Progenitor cell of endocrine pancreas (in vitro differentiated cells): ENCODE measurements at regions not wholly inside any gene's neighbourhood (a gene's known extent, or its start where the extent isn't known, plus 50 kb on each side); places are given as distances from the start of the nearest gene placed in this dataset.

Experiments
- DNase-seq: peaks from one replicate; pipeline ENCODE4 v3.0.0; 2021; ENCODE audit warnings: low spot score; ENCODE audit not compliant: unreplicated experiment
- H3K27ac Mint-ChIP-seq: 2 replicates; pipeline ENCODE4 v1.8.0; 2021; ENCODE audit warnings: mild to moderate bottlenecking, moderate library complexity, mixed read lengths
- H3K27me3 Mint-ChIP-seq: 2 replicates; pipeline ENCODE4 v1.8.0; 2021; ENCODE audit warnings: mixed read lengths
- H3K36me3 Mint-ChIP-seq: 2 replicates; pipeline ENCODE4 v1.8.0; 2022; ENCODE audit warnings: mixed read lengths; ENCODE audit not compliant: insufficient read depth
- H3K4me1 Mint-ChIP-seq: 2 replicates; pipeline ENCODE4 v1.8.0; 2021; ENCODE audit warnings: low read depth, mixed read lengths
- H3K4me3 Mint-ChIP-seq: 2 replicates; pipeline ENCODE4 v1.8.0; 2021; ENCODE audit warnings: low read depth, mild to moderate bottlenecking, moderate library complexity, mixed read lengths
- H3K9me3 Mint-ChIP-seq: 2 replicates; pipeline ENCODE4 v1.8.0; 2021; ENCODE audit warnings: low read depth, mixed read lengths
- CTCF ChIP-seq: fragments of 200-600 bp; sonication (generic); IDR thresholded peaks from one replicate; pipeline ENCODE4 v1.5.0; 2021; ENCODE audit warnings: antibody characterized with exemption, mild to moderate bottlenecking; ENCODE audit not compliant: unreplicated experiment

GRCh38 chr11:25602959-25603358, 729.0 kb upstream of the ANO3 start:
- H3K27ac Mint-ChIP-seq: no peak overlapping the region
- H3K4me3 Mint-ChIP-seq: no peak overlapping the region
- TF ChIP-seq CTCF: no peak
- no peaks in the 10 kb centered on the region for H3K4me1 Mint-ChIP-seq
- no peak for DNase-seq
- no peaks in the 10 kb centered on the region for H3K27me3 Mint-ChIP-seq
- peaks cover 26% of the 10 kb centered on the region for H3K9me3 Mint-ChIP-seq
- peaks cover 1% of the 10 kb centered on the region for H3K36me3 Mint-ChIP-seq

GRCh38 chr11:25612806-25613205, 719.1 kb upstream of the ANO3 start:
- Mint-ChIP-seq H3K9me3 (peaks cover 18% of the 10 kb centered on the region), H3K27ac (no peak overlapping the region), H3K27me3 (no peaks in the 10 kb centered on the region), H3K4me3 (no peak overlapping the region), H3K36me3 (no peaks in the 10 kb centered on the region), H3K4me1 (no peaks in the 10 kb centered on the region)
- no peak for TF ChIP-seq CTCF
- no peak for DNase-seq

- H3K27ac Mint-ChIP-seq: no peak overlapping the region
These were observed 718.5 kb upstream of the ANO3 start for GRCh38 chr11:25613451-25613850.

GRCh38 chr11:25613865-25614264, 718.1 kb upstream of the ANO3 start:
- H3K9me3 Mint-ChIP-seq: peaks cover 13% of the 10 kb centered on the region
- no peaks in the 10 kb centered on the region for H3K4me1 Mint-ChIP-seq
- H3K27ac Mint-ChIP-seq: no peak overlapping the region

More at GRCh38 chr11:25613451-25613850, 718.5 kb upstream of the ANO3 start:
- Mint-ChIP-seq H3K27me3 (no peaks in the 10 kb centered on the region), H3K4me1 (no peaks in the 10 kb centered on the region), H3K4me3 (no peak overlapping the region), H3K9me3 (peaks cover 16% of the 10 kb centered on the region), H3K36me3 (no peaks in the 10 kb centered on the region)
- no peak for TF ChIP-seq CTCF
- no peak for DNase-seq

GRCh38 chr11:25615069-25615468, 716.9 kb upstream of the ANO3 start:
- Mint-ChIP-seq H3K9me3 (peaks cover 9% of the 10 kb centered on the region), H3K27ac (no peak overlapping the region), H3K4me3 (no peak overlapping the region), H3K36me3 (no peaks in the 10 kb centered on the region), H3K27me3 (no peaks in the 10 kb centered on the region), H3K4me1 (no peaks in the 10 kb centered on the region)
- no peak for DNase-seq
- TF ChIP-seq CTCF: no peak

More at GRCh38 chr11:25613865-25614264, 718.1 kb upstream of the ANO3 start:
- DNase-seq: no peak
- no peaks in the 10 kb centered on the region for H3K36me3 Mint-ChIP-seq
- H3K4me3 Mint-ChIP-seq: no peak overlapping the region
- no peak for TF ChIP-seq CTCF
- H3K27me3 Mint-ChIP-seq: no peaks in the 10 kb centered on the region

GRCh38 chr11:25615841-25616240, 716.1 kb upstream of the ANO3 start:
- peaks cover 7% of the 10 kb centered on the region for H3K9me3 Mint-ChIP-seq
- DNase-seq: no peak
- no peak for TF ChIP-seq CTCF
- H3K4me3 Mint-ChIP-seq: no peak overlapping the region
- H3K27ac Mint-ChIP-seq: no peak overlapping the region
- no peaks in the 10 kb centered on the region for H3K27me3 Mint-ChIP-seq
- H3K4me1 Mint-ChIP-seq: no peaks in the 10 kb centered on the region
- H3K36me3 Mint-ChIP-seq: no peaks in the 10 kb centered on the region
